Thymus (tissue), 11 donors: ENCODE measurements at regions not wholly inside any gene's neighbourhood (a gene's known extent, or its start where the extent isn't known, plus 50 kb on each side); places are given as distances from the start of the nearest gene placed in this dataset.

Experiments
- DNase-seq, 9 donors: peaks; one replicate each; pipeline ENCODE4 v3.0.0-alpha.2; 2013; ENCODE audit warnings: low spot score in 9 of 9, low read depth in 6 of 9, missing footprints in 1 of 9
- H3K27ac ChIP-seq, 2 donors: one replicate each; pipeline ENCODE4 v1.5.1; 2013; ENCODE audit warnings: control low read depth in 1 of 2, low read depth in 1 of 2, low read length in 1 of 2, mild to moderate bottlenecking in 1 of 2, moderate library complexity in 1 of 2
- H3K27me3 ChIP-seq, 2 donors: one replicate each; pipeline ENCODE4 v1.5.1; 2013; ENCODE audit warnings: low read length in 1 of 2; ENCODE audit not compliant: control insufficient read depth in 2 of 2, insufficient read depth in 1 of 2
- H3K36me3 ChIP-seq, 2 donors: one replicate each; pipeline ENCODE4 v1.5.1; 2013; ENCODE audit warnings: low read length in 1 of 2, mild to moderate bottlenecking in 1 of 2, moderate library complexity in 1 of 2; ENCODE audit not compliant: control insufficient read depth in 2 of 2, insufficient read depth in 2 of 2
- H3K4me1 ChIP-seq, 2 donors: one replicate each; pipeline ENCODE4 v1.5.1; 2013; ENCODE audit warnings: low read length in 2 of 2; ENCODE audit not compliant: control insufficient read depth in 2 of 2, insufficient read depth in 2 of 2
- H3K4me3 ChIP-seq, 2 donors: one replicate each; pipeline ENCODE4 v1.5.1; 2013; ENCODE audit warnings: low read length in 2 of 2, control low read depth in 1 of 2, mild to moderate bottlenecking in 1 of 2
- H3K9me3 ChIP-seq, 2 donors: one replicate each; pipeline ENCODE4 v1.5.1; 2013; ENCODE audit warnings: low read length in 1 of 2, mild to moderate bottlenecking in 1 of 2; ENCODE audit not compliant: control insufficient read depth in 2 of 2, insufficient read depth in 1 of 2
- WGBS: extraction: QIAGEN DNeasy Blood & Tissue Kit; methylation state at CpG from one replicate; pipeline ENCODE4 v1.1.7; 2013; 5-methylcytosine and 5-hydroxymethylcytosine counted together
- donor health status: healthy.

DNA sequence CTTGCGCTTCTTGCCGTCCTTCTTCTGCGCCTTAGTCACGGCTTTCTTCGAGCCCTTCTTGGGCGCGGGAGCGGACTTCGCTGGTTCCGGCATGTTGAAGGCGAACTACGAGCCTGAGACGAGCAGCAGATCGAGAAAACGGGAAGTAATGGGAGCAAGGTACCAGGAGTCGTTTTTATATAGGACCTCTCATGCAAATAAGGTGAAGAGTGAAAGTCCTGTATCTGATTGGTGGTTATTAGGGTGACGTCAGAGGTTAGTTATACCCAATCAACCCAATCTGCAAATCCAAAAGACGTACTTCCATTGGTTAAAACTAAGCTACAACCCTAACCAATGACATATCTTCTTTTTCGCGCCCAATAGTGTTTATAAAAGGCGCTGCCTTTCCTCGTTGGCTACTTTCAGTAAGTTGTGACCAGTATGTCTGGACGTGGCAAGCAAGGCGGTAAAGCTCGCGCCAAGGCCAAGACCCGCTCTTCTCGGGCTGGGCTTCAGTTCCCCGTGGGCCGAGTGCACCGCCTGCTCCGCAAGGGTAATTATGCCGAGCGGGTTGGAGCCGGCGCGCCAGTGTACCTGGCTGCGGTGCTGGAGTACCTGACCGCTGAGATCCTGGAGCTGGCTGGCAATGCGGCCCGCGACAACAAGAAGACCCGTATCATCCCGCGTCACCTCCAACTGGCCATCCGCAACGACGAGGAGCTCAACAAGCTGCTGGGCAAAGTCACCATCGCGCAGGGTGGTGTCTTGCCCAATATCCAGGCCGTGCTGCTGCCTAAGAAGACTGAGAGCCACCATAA lies 100.6 kb upstream of the PRSS16 start:
- H3K27ac ChIP-seq: peak overlapping the region; percentile 99 to 100
- 3% methylated on average over 51 of the region's 51 CpGs for WGBS
- no peaks in the 10 kb centered on the region for H3K9me3 ChIP-seq

DNA sequence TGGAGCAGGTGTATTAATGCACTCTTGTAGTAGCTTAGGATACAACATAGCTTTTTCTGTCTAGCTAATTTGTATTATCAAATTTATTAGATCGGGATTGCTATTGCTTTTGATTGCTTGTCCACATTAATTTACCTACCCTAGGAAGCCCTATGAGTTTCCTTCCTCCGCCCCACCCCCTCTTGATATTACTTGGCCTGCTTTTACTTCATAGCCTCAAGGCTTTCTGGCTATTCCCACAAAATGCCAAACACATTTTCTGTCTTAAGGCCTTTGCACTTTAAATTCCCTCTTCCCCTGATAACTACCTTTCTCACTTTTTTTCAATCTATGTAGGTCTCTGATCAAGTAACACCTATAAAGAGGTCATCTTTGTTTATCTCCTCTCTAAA lies 99.1 kb upstream of the PRSS16 start:
- 100% methylated on average over 2 of the region's 2 CpGs for WGBS

More for the DNA sequence above, 100.6 kb upstream of the PRSS16 start:
- Histone ChIP-seq H3K36me3 (peaks cover 0 to 4% of the 10 kb centered on the region in 2 donors), H3K4me3 (peak overlapping the region; percentile 75 to 89), H3K4me1 (peaks cover 8 to 34% of the 10 kb centered on the region in 2 donors), H3K27me3 (no peaks in the 10 kb centered on the region)
- DNase-seq: peak; percentile 90 to 100 (median 98)

DNA sequence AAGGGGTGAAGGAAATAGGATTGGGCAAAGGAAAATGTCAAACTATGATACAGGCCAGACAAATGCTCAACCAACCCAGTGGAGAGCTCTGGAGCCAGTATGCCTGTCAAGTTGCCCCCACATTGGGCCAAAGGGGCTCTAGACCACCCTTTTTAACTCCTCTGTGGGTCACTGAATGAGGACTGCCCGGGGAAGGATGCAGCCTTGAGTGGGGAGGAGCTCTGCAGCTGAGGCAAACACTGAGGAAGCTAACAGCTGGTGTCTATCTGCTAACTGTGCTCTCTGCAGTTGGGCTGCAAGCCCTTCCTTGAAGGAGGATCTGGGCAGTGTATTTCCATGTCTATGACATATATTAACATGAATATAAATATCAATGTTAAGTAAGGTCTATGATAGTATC lies 98.4 kb upstream of the PRSS16 start:
- H3K27ac ChIP-seq: peak overlapping the region; percentile 25 to 86
- peaks cover 6 to 19% of the 10 kb centered on the region in 2 donors for H3K4me1 ChIP-seq
- no peaks in the 10 kb centered on the region for H3K27me3 ChIP-seq
- WGBS: 66% methylated on average over 1 of the region's 1 CpG
- no peaks in the 10 kb centered on the region for H3K9me3 ChIP-seq
- H3K4me3 ChIP-seq: no peak overlapping the region
- H3K36me3 ChIP-seq: no peaks in the 10 kb centered on the region
- DNase-seq: peak in 2 of 9 donors; percentile 46 to 62

More for the DNA sequence above, 99.1 kb upstream of the PRSS16 start:
- H3K4me3 ChIP-seq: no peak overlapping the region
- H3K27ac ChIP-seq: peak overlapping the region in 1 of 2 donors; percentile 100
- H3K9me3 ChIP-seq: no peaks in the 10 kb centered on the region
- peak in 1 of 9 donors; percentile 19 for DNase-seq
- H3K4me1 ChIP-seq: peaks cover 8 to 24% of the 10 kb centered on the region in 2 donors
- peaks cover 0 to 2% of the 10 kb centered on the region in 2 donors for H3K36me3 ChIP-seq
- no peaks in the 10 kb centered on the region for H3K27me3 ChIP-seq

DNA sequence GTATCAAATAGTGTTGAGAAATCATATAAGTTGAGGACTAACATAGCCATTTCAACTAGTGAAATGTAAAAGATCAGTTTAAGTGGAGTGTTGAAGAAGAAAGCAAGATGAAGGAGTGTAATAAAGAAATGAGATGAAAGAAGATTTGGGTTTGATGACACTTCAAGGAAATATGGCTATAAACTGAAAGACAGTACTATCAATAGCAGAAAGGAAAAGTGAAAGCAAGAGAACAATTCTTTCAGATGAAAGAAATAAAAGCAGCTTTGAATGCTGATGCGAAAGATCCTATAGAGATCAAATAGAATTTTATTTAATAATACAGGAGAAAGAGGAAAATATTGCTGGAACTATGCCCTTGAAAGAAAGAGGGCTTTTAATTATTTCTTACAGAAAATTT lies 92.8 kb upstream of the PRSS16 start:
- peaks cover 6 to 18% of the 10 kb centered on the region in 2 donors for H3K4me1 ChIP-seq
- no peaks in the 10 kb centered on the region for H3K36me3 ChIP-seq
- no peaks in the 10 kb centered on the region for H3K9me3 ChIP-seq
- peak in 1 of 9 donors; percentile 47 for DNase-seq
- peaks cover 0 to 6% of the 10 kb centered on the region in 2 donors for H3K27me3 ChIP-seq
- WGBS: 42% methylated on average over 1 of the region's 1 CpG
- no peak overlapping the region for H3K4me3 ChIP-seq
- peak overlapping the region in 1 of 2 donors; percentile 77 for H3K27ac ChIP-seq

DNA sequence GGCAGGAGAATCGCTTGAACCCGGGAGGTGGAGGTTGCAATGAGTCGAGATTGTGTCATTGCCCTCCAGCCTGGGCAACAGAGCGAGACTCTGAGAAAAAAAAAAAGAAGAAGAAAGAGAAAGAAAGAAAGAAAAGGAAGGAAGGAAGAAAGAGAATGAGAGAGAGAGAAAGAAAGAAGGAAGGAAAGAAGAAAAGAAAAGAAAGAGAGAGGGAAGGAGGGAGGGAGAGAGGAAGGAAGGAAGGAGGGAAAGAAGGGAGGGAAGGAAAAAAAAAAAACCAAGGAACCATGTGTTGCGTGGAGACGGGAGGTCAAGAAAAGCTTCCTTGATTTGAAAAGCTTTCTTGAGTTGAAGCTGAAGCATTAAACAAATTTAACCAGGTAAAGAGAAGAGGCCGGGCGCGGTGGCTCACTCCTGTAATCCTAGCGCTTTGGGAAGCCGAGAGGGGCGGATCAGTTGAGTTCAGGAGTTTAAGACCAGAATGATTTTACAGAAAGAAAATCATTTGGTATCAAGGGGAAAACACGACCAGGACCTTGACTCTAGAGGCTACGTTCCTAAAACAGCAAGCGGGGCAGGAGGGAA lies 90.5 kb upstream of the PRSS16 start:
- 38% methylated on average over 15 of the region's 15 CpGs for WGBS
- no peaks in the 10 kb centered on the region for H3K36me3 ChIP-seq

DNA sequence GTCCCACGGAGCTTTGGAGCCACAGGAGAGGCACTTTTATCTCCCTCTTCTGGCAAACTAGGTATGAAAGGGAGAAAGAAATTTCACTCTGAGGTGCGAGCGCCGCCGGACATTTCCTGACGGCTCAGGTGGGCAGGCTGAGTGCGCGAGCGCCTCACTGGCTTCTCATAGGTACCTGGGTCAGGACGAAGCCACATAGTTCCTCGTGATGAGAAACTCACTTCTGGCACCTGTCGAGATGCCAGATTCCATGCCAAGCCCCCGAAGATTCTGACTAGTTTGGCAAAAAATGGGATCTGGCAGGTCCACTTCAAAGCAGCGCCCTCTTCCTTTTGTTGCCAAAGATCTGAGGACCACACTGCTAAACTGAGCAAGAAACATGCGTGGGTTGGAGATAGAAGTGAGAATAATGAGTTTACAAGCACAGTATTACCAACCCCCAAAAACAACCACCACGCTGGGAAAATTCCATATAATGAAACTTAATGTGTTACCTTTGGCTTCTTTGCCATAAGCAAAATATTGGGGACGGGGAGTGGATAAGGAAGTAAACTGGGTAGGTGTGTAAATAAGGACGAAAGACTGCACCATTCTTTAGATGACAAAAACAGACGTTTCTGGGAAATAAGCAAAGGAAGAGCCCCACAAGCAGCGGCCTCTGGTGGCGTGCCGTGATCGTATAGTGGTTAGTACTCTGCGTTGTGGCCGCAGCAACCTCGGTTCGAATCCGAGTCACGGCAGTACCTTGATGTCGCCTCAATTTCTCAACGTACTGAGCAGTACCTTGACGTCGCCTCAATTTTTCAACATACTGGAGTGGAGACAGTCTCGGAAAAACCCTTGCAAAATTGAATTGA lies 89.8 kb upstream of the PRSS16 start:
- H3K27ac ChIP-seq: peak overlapping the region; percentile 39 to 47
- no peaks in the 10 kb centered on the region for H3K9me3 ChIP-seq
- no peaks in the 10 kb centered on the region for H3K36me3 ChIP-seq
- peak in 5 of 9 donors; percentile 74 to 90 (median 76) for DNase-seq
- peak overlapping the region; percentile 43 to 62 for H3K4me3 ChIP-seq
- H3K4me1 ChIP-seq: peaks cover 6 to 18% of the 10 kb centered on the region in 2 donors
- H3K27me3 ChIP-seq: peaks cover 0 to 6% of the 10 kb centered on the region in 2 donors
- WGBS: under 1% methylated on average over 34 of the region's 34 CpGs

More for the DNA sequence above, 90.5 kb upstream of the PRSS16 start:
- Histone ChIP-seq H3K4me1 (peaks cover 6 to 18% of the 10 kb centered on the region in 2 donors), H3K27me3 (peaks cover 0 to 6% of the 10 kb centered on the region in 2 donors), H3K9me3 (no peaks in the 10 kb centered on the region), H3K4me3 (peak overlapping the region; percentile 43 to 62), H3K27ac (peak overlapping the region; percentile 39 to 47)
- no peak for DNase-seq

DNA sequence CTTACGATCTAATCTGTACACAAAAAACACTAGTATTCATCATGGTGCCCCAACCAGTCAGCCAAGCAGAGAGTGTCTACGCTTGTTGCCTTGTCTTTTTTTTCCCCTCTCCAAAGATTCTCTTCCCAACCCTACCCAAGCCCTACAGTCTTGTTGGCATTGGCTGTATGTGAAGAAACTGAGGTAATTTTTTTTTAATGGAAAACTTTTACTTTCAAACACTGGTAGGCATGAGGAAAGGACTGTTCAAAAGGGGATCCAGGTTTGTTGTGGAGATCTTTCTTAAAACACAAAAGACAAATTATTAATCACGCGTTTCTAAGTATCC lies 89.2 kb upstream of the PRSS16 start:
- Histone ChIP-seq H3K36me3 (no peaks in the 10 kb centered on the region), H3K27me3 (peaks cover 0 to 6% of the 10 kb centered on the region in 2 donors), H3K4me3 (peak overlapping the region in 1 of 2 donors; percentile 43), H3K4me1 (peaks cover 6 to 18% of the 10 kb centered on the region in 2 donors), H3K27ac (no peak overlapping the region), H3K9me3 (no peaks in the 10 kb centered on the region)
- WGBS: 78% methylated on average over 4 of the region's 4 CpGs
- DNase-seq: no peak

DNA sequence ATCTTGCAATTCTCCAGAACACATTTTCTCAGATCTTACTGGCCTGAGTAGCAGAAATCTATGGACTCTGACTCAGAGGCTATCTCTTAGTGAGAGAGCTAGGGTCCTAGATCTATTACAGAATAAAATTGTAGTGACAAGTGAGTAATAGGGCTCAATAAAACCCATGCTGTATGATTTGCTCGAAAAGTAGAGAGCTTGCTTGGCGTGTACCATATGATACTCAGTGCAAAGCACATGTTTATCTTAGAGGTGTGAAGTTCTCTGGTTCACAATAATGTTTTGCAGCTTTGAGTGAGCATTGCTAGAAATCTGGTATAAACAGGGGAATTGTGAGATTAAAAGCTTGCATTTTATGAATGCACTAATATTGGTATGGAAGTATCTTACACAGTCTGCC lies 87.8 kb upstream of the PRSS16 start:
- H3K4me1 ChIP-seq: peaks cover 6 to 18% of the 10 kb centered on the region in 2 donors
- 95% methylated on average over 2 of the region's 2 CpGs for whole genome bisulfite sequencing
- no peak for DNase-seq
- H3K27me3 ChIP-seq: peaks cover 0 to 6% of the 10 kb centered on the region in 2 donors
- no peaks in the 10 kb centered on the region for H3K36me3 ChIP-seq
- no peak overlapping the region for H3K27ac ChIP-seq
- no peaks in the 10 kb centered on the region for H3K9me3 ChIP-seq
- H3K4me3 ChIP-seq: no peak overlapping the region
